Parathyroid adenoma (tissue), 2 donors: ENCODE measurements at regions not wholly inside any gene's neighbourhood (a gene's known extent, or its start where the extent isn't known, plus 50 kb on each side); places are given as distances from the start of the nearest gene placed in this dataset.
"Not testable (repeated sequence)": the region's sequence is repeated elsewhere in the genome, so short reads cannot be mapped to it uniquely, and the experiment has no call there.

Experiments used
- H2AFZ ChIP-seq: fragments of 300-600 bp; sonication (generic); one replicate; pipeline ENCODE4 v1.7.0; 2017; ENCODE audit warnings: antibody characterized with exemption, mild to moderate bottlenecking
- H3K27ac ChIP-seq: fragments of 300-600 bp; sonication (generic); one replicate; pipeline ENCODE4 v1.7.0; 2017
- H3K27me3 ChIP-seq: fragments of 300-600 bp; sonication (generic); one replicate; pipeline ENCODE4 v1.7.0; 2017; ENCODE audit warnings: low read length; ENCODE audit not compliant: control insufficient read depth, insufficient read depth
- H3K36me3 ChIP-seq: fragments of 300-600 bp; sonication (generic); one replicate; pipeline ENCODE4 v1.7.0; 2017; ENCODE audit warnings: low read length; ENCODE audit not compliant: control insufficient read depth, insufficient read depth
- H3K4me1 ChIP-seq: fragments of 300-600 bp; sonication (generic); one replicate; pipeline ENCODE4 v1.7.0; 2017; ENCODE audit warnings: control low read depth
- H3K4me2 ChIP-seq: fragments of 300-600 bp; sonication (generic); one replicate; pipeline ENCODE4 v1.7.0; 2017; ENCODE audit warnings: low read length
- H3K4me3 ChIP-seq: fragments of 300-600 bp; sonication (generic); one replicate; pipeline ENCODE4 v1.7.0; 2017; ENCODE audit warnings: low read depth, low read length
- H3K79me2 ChIP-seq: fragments of 300-600 bp; sonication (generic); one replicate; pipeline ENCODE4 v1.7.0; 2017; ENCODE audit warnings: control low read depth
- H3K9ac ChIP-seq: fragments of 300-600 bp; sonication (generic); one replicate; pipeline ENCODE4 v1.7.0; 2017; ENCODE audit warnings: mild to moderate bottlenecking
- H3K9me3 ChIP-seq: fragments of 300-600 bp; sonication (generic); one replicate; pipeline ENCODE4 v1.7.0; 2017; ENCODE audit warnings: low read length; ENCODE audit not compliant: control insufficient read depth
- TF ChIP-seq, protein P1 (sequence below): fragments of 300-600 bp; sonication (generic); IDR thresholded peaks from one replicate; pipeline ENCODE4 v1.7.0; 2017; ENCODE audit warnings: antibody characterized with exemption, mild to moderate bottlenecking
- donor health status: primary hyperparathyroidism.

DNA sequence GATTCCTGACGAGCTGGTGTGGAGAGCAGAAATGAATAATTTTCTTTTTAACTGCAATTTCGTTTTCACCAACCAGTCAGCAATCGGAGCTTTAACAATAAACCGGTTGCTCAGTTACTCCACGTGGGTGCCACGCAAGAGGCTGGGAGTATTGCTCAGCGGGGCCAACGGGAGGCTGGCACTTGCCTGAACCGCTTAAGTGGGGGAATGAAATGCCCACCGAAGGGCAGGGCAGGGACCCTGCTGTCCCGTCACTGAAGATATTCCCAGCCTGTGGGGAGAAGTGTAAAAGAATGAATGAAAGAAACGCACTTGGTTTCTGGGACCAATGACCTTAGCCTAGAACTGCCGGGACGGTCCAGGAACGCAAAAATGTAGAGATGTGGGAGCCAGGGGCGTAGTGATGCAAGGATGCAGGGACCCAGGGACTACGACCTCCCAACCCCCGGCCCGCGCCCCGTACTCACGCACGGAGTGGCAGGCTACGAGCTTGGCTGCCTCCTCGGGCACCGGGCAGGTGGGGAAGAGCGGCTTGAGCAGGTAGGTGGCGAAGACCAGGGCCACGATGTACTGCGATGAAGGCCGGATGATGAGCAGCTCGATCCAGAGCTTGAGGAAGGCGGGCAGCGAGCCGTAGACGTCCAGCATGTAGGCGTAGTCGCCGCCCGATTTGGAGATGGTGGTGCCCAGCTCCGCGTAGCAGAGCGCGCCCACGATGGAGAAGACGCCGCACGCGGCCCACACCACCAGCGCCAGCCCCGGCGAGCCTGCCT lies 79.8 kb upstream of the METTL9 start:
- Histone ChIP-seq H3K27ac (peak overlapping the region; percentile 62), H3K79me2 (peaks cover 17% of the 10 kb centered on the region), H3K4me3 (peak overlapping the region; percentile 75), H3K9ac (peak overlapping the region; percentile 39), H2AFZ (peak overlapping the region; percentile 92), H3K4me2 (peak overlapping the region; percentile 78)
- H3K9me3 ChIP-seq, H3K4me1 ChIP-seq, H3K36me3 ChIP-seq, H3K27me3 ChIP-seq: not testable (repeated sequence)

DNA sequence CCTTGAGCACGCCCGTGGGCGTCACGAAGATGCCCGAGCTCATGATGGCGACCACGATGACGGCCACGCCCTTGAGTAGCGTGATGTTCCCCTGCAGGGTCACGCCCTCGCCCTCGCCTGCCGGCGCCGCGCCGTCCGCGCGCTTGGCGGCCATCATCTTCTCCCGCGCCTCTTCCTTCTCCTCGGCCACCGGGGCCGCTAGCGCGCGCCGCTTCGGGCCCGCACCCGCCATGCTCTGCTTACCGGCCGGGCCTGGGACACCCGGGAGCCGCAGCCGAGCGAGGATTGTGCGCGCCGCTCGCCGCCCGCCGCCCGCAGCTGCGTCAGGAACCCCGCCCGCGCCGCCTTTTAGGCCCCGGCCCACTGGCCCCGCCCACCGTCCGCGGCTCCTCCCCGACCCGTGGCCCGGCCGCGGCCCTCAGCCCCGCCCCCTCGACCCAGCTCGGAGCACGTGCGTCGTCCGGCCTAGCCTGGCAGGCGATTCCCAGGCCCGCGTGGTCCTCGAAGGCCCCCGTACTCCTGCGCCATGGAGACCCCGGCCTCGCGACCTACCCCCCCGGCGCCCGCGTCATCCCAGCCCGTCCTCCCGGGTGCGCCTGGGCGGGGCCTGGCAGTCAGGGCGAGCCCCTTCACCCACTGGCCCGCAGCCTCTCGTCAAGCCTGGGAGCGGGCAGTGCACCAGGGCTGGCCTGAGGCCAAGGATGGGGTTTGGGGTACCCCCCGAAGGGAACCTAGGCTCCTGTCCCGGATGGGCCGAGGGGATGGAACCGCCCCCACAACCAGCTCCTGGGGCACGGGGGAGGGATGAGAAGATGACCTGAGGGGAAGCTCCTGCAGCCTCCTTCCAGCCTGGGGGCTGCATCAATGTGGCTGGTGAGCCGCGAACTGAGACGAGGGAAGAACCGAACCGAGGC lies 79.0 kb upstream of the METTL9 start:
- peak overlapping the region; percentile 75 for H3K4me3 ChIP-seq
- not testable (repeated sequence) for H3K36me3 ChIP-seq
- peak overlapping the region; percentile 92 for H2AFZ ChIP-seq

DNA sequence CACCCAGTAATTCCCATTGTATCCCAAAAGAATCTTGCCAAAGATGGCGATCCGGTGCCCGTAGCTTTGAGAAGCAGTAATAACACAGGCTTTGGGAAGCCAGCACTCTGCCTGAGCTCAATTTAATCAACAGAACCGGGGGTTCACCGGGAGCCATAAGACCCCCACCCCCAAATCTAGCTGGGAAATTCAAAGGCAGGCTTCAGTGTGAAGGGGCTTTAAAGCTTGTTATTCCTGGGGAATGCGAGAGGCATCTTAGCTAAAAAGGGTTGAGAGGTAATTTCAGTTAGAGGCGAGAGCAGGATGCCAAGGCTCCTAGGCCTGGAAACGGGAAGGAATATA lies 78.4 kb upstream of the METTL9 start:
- H3K4me2 ChIP-seq, H3K9ac ChIP-seq, H3K4me3 ChIP-seq, H3K4me1 ChIP-seq, H3K9me3 ChIP-seq, H3K27me3 ChIP-seq, H2AFZ ChIP-seq, H3K36me3 ChIP-seq, H3K27ac ChIP-seq: not testable (repeated sequence)
- peaks cover 12% of the 10 kb centered on the region for H3K79me2 ChIP-seq

More for the DNA sequence above, 79.0 kb upstream of the METTL9 start:
- not testable (repeated sequence) for H3K4me1 ChIP-seq, H3K27me3 ChIP-seq, H3K9me3 ChIP-seq
- Histone ChIP-seq H3K4me2 (peak overlapping the region; percentile 68), H3K9ac (peak overlapping the region; percentile 39), H3K79me2 (peaks cover 14% of the 10 kb centered on the region), H3K27ac (peak overlapping the region; percentile 62)

DNA sequence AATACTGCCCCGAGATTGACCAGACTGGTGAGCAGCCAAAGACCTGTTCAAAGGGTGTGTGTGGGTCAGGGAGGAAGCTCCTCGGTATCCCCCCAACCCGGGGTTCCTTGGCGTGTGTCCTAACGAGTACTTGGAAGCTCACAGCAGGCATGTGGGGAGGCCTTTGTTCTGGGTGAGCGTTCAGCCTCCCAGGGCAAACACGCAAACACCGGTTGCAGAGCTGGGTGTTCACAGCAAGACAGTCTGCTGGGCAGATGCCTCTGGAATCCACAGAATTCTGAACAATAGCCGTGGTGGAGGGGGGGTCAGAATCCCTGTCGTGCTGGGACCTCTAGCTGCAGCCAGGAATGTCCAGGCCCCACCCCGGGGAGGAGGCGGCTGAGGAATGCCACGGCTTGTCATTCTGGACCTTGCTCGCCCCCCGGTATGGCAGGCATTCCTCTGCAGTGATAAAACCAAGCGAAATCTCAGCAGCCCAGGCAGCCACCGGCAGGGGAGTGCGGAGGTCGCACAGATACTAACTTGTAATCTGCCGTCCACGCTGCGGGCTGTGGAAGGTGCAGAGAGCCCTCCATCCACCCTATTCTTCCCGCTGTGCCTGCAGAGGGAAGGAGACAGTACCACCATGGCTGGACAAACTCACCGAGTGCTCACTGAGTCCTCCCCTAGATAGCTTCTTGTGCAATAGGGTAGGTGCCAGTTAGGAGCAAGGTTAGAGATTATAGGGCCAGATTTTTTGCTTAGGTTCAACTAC lies 77.8 kb upstream of the METTL9 start:
- H3K4me3 ChIP-seq, H3K4me2 ChIP-seq, H3K27me3 ChIP-seq, H3K9me3 ChIP-seq, H3K27ac ChIP-seq, H3K9ac ChIP-seq, H2AFZ ChIP-seq, H3K36me3 ChIP-seq, H3K4me1 ChIP-seq: not testable (repeated sequence)
- peaks cover 12% of the 10 kb centered on the region for H3K79me2 ChIP-seq

DNA sequence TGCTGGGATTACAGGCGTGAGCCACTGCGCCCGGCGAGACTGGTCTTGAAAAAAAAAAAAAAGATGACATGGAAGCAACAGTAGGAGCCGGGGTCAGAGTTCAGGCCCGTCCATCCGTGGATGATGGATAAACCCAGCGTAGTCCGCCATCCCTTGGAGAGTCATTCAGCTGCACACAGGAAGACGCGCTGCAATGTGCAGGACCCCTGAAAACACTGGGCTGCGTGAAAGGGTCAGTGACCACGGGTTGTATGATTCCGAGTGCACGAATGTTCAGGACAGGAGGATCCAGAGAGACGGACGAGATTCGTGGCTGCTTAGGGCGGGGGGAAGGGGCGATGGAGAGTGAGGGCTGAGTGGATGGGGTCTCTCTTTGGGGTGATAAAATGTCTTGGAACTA lies 76.5 kb upstream of the METTL9 start:
- H3K27ac ChIP-seq, H3K27me3 ChIP-seq, H3K9me3 ChIP-seq, H2AFZ ChIP-seq, H3K36me3 ChIP-seq, H3K4me3 ChIP-seq, H3K4me2 ChIP-seq, H3K4me1 ChIP-seq, H3K9ac ChIP-seq: not testable (repeated sequence)
- peaks cover 12% of the 10 kb centered on the region for H3K79me2 ChIP-seq

DNA sequence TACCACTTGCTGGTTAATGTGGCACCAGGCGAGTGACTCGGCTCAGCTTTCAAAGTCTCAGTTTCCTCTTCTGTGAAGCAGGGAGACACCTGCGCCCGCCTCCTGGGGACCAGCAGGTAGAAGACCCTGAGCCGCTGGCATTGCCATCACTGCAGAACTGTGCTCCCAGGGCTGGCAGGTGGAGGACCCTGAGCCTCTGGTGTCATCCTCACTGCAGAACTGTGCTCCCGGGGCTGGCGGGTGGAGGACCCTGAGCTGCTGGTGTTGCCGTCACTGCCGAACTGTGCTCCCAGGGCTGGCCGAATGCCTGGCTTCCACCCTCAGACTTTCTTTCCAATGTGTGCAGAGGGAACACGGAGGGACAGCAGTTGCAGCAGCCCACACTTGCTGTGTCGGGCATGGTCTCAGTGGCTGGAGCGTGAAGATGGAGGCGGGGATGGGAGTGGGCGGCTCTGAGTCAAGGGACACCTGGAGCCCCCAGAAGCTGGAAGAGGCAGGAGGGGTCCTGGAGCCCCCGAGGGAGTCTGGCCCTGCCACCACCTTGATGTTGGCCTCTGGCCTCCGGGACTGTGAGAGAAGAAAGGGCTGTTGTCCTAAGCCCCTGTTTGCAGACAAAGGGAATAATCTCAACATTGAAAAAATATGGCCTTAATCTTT lies 75.8 kb upstream of the METTL9 start:
- TF ChIP-seq, protein P1, sequence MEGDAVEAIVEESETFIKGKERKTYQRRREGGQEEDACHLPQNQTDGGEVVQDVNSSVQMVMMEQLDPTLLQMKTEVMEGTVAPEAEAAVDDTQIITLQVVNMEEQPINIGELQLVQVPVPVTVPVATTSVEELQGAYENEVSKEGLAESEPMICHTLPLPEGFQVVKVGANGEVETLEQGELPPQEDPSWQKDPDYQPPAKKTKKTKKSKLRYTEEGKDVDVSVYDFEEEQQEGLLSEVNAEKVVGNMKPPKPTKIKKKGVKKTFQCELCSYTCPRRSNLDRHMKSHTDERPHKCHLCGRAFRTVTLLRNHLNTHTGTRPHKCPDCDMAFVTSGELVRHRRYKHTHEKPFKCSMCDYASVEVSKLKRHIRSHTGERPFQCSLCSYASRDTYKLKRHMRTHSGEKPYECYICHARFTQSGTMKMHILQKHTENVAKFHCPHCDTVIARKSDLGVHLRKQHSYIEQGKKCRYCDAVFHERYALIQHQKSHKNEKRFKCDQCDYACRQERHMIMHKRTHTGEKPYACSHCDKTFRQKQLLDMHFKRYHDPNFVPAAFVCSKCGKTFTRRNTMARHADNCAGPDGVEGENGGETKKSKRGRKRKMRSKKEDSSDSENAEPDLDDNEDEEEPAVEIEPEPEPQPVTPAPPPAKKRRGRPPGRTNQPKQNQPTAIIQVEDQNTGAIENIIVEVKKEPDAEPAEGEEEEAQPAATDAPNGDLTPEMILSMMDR: no peak
- no peak overlapping the region for H3K4me3 ChIP-seq
- no peaks in the 10 kb centered on the region for H3K27me3 ChIP-seq
- no peak overlapping the region for H3K27ac ChIP-seq
- no peaks in the 10 kb centered on the region for H3K4me1 ChIP-seq
- no peaks in the 10 kb centered on the region for H3K9me3 ChIP-seq
- no peak overlapping the region for H3K9ac ChIP-seq
- no peaks in the 10 kb centered on the region for H3K36me3 ChIP-seq
- no peak overlapping the region for H2AFZ ChIP-seq
- H3K4me2 ChIP-seq: no peak overlapping the region
- peaks cover 7% of the 10 kb centered on the region for H3K79me2 ChIP-seq
